GM19395 (cell line): ENCODE measurements at regions not wholly inside any gene's neighbourhood (a gene's known extent, or its start where the extent isn't known, plus 50 kb on each side); places are given as distances from the start of the nearest gene placed in this dataset.

ENCODE experiments used
- ATAC-seq: cut with Tn5 transposase; IDR thresholded peaks from one replicate; pipeline ENCODE4 v1.9.1; 2021; ENCODE audit warnings: mild to moderate bottlenecking, moderate library complexity; ENCODE audit not compliant: unreplicated experiment

- no peak for ATAC-seq
Observed at GRCh38 chr11:122453586-122453985, 201.9 kb upstream of the UBASH3B start.

DNA sequence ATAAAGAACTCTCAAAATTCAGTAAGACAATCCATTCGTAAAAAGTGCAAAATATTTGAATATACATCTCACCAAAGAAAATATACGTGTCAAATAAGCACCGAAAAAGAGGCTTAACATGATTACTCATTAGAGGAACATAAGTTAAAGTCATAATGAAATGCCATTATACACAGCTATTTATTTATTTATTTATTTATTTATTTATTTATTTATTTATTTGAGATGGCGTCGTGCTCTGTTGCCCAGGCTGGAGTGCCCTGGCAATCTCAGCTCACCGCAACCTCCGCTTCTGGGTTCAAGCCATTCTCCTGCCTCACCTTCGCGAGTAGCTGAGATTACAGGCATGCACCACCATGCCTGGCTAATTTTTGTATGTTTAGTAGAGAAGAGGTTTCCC lies 203.6 kb upstream of the UBASH3B start:
- no peak for ATAC-seq

DNA sequence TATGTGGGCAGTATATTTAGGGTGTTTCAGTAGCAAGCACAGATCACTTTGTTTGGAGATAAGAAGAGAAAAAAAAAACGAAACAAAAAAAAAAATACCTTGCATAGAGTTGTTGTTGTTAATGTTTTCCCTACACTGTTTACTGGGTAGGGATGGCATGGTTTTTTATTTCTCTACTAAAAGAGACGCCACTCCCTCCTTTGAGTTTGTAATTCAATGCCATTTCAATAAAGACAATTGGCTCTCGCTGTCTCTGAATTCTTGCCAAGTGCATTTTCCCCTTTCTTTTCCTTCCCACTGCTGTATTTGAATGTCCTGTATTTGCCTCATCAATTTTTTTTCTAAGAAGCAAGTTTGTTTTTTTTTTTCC lies 213.9 kb upstream of the UBASH3B start:
- ATAC-seq, result no peak

DNA sequence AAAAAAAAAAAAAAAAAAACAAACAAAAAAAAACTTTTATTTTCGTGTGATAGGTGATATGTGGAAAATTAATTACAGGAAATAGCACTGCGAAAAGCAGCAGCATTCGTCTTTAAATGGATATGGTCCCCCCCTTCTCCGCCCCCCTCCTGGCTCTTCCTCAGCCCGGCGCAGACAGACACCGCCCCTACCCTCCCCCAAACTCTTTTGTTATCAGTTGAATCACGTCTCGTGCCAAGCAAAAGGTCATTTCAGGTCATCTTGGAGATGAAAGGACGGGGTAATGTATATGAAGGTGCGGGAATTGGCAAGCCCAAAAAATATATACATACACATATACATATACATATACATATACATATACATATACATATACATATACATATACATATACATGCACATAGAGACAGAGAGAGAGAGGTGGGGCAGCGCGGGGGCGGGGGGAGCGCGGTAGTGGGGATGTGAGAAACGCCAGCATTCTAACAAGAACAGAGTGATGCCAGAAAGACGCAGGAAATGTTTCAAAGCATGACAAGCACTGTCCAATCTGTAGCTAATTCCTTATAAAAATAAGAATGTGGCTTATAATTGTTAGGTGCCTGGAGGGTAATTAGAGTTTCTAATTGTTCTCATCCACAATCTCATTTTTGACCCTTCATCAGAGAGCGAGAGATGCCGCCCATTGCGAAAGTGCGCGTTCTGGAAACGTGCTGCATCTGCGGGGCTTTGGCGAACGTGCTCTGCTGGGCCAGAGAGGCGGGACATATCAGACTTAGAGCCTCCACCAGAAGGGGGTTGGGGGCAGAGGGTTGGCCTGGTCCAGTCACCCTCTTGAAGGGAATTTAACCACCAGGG lies 214.5 kb upstream of the UBASH3B start:
- no peak for ATAC-seq

- no peak for ATAC-seq
Observed at GRCh38 chr11:122439866-122440810, 215.4 kb upstream of the UBASH3B start.

DNA sequence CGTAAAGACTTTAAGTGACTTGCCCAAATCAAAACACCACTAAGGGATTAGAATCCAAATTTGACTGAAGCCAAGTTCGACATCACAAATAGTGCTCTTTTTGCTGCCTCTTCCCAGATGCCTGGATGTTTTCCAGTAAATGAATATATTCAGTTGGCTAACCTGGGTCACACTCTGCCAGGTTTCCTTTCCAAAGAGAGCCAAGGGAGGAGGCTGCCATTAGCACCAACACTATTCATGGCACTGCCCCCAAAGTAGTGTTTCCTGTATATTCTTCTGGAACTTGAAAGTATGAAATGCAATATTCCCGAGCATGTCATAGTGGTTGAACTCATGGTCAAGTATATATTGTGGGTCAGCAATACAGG lies 219.3 kb upstream of the UBASH3B start:
- ATAC-seq, result no peak

DNA sequence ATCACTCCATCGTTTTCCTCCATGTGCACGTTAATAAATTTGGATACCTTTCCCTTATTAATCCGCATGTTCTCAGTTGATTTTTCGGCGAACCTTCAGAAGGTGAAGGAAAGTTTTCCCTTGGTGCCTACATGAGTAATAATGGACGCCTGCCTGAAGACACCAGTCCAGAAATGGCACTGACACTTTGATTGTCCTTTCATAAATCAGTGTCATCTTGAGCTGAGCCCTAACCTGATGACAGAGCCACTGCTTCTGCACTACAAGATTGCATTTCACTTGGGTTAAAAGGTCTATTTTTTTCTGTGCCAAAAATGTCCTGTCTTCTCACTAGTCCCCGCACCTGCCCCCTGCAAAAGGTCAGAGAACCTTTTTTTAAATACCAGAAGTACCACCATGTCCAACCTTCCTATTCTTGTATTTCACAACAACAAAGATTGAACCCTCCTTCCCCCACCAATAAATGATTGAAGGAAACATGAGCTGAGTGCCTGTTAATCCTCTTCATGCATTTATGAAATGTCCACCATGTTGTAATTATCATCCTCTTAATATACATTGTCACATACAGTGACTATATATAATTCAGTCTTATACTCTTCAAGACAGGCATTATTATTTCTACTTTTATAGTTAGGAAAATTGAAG lies 219.9 kb upstream of the UBASH3B start:
- no peak for ATAC-seq

DNA sequence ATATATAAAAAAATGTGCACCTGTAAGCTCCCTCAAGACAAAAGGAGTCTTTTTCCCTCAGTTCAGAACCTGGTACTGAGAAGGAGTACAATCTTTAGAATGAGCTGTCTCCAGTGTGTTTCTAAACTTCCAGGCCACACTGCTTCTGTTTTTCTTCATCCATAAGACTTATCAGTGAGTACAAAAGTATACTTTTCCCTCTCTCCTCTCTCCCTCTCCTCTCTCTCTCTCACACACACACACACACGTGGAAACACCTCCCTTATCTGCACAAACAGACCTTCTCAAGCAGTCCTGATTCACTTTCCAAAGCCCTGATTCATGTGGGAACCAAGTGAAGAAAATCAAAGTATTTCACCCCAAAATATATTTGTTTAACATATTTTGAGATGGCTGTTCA lies 220.7 kb upstream of the UBASH3B start:
- ATAC-seq, result no peak

DNA sequence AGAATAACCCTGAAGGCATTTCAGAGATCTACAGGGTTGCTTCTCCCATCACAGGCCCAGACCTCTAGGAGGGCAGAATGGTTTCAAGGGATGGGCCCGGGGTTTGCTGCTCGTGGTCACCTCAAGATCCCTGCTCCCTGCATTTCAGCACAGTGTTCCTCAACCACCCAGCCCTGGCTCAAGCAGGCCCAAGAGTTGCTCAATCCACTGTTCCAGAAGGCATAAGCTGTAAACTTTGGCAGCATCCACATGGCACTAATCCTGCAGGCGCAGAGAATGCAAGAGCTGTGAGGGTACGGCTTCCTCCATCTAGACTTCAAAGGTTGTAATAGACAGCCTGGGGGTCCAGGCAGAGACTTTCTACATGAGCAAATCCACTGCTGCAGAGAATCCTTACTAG lies 225.0 kb upstream of the UBASH3B start:
- no peak for ATAC-seq

DNA sequence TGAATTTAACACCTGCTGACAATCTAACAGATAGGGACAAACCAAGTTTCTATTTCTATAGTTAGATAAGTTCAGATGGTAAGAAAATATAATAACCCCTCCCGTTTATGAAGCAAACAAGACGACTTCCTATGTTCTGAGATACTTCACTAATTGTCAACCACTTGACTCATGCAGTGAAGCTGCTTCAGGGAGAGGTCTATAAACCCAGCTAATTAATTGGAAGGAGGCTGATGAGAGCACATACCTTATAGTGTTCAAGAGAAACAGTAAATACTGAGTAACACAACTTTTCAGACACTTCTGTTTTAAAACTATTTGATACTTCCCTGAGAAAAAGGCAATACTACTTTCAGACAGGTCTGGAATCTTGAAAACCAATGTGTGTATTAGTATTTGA lies 229.4 kb upstream of the UBASH3B start:
- no peak for ATAC-seq

- ATAC-seq, result no peak
Observed at GRCh38 chr11:122424636-122425035, 230.9 kb upstream of the UBASH3B start.

GRCh38 chr11:122423886-122424285 lies 231.6 kb upstream of the UBASH3B start:
- ATAC-seq, result no peak

GRCh38 chr11:122423273-122423672 lies 232.2 kb upstream of the UBASH3B start:
- no peak for ATAC-seq

DNA sequence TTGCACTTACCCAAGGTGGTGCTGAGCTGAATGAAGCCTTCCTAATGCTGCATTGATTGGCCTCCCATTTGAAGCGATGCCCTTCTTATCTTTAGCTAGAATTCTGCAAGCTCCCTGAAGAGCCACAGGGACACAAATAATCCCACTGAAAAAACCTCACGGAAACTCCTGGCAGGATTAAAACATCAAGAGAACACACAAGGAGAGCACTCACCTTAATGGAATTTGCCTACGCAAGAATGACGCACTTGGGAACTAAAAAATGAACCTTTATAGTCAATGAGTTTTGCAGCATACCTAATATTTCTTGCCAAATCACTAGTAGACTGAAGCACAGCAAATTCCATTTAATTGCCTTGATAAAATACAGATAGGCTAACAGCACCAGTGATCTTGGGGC lies 232.8 kb upstream of the UBASH3B start:
- ATAC-seq, result no peak

- ATAC-seq, result no peak
Observed at GRCh38 chr11:122421702-122422101, 233.8 kb upstream of the UBASH3B start.

GRCh38 chr11:122418032-122418431 lies 237.5 kb upstream of the UBASH3B start:
- no peak for ATAC-seq

GRCh38 chr11:122414406-122415018 lies 241.0 kb upstream of the UBASH3B start:
- no peak for ATAC-seq

GRCh38 chr11:122413677-122414076 lies 241.8 kb upstream of the UBASH3B start:
- ATAC-seq, result no peak

GRCh38 chr11:122412581-122412980 lies 242.9 kb upstream of the UBASH3B start:
- ATAC-seq, result no peak

- ATAC-seq, result no peak
Observed at GRCh38 chr11:122406466-122406865, 249.1 kb upstream of the UBASH3B start.
